Trophoblast cell (in vitro differentiated cells and primary cell): ENCODE measurements at regions not wholly inside any gene's neighbourhood (a gene's known extent, or its start where the extent isn't known, plus 50 kb on each side); places are given as distances from the start of the nearest gene placed in this dataset.

Experiments used
- DNase-seq, 2 donors: peaks; one replicate each; pipeline ENCODE4 v3.0.0-alpha.2; 2016
- H2AFZ ChIP-seq: 2 replicates; pipeline ENCODE4 v1.6.1; 2013; ENCODE audit warnings: low read length, moderate library complexity, mild to moderate bottlenecking; ENCODE audit not compliant: insufficient read depth, poor library complexity
- H2AK5ac ChIP-seq: 2 replicates; pipeline ENCODE4 v1.6.1; 2013; ENCODE audit warnings: mild to moderate bottlenecking, low read length
- H2BK120ac ChIP-seq: 2 replicates; pipeline ENCODE4 v1.6.1; 2013; ENCODE audit warnings: low read length, mild to moderate bottlenecking, moderate library complexity; ENCODE audit not compliant: insufficient read depth, poor library complexity
- H2BK12ac ChIP-seq: 2 replicates; pipeline ENCODE4 v1.6.1; 2013; ENCODE audit warnings: mild to moderate bottlenecking, low read length, moderate library complexity
- H2BK5ac ChIP-seq: 2 replicates; pipeline ENCODE4 v1.6.1; 2013; ENCODE audit warnings: low read length, low read depth, moderate library complexity, mild to moderate bottlenecking; ENCODE audit not compliant: poor library complexity
- H3K14ac ChIP-seq: 2 replicates; pipeline ENCODE4 v1.6.1; 2013; ENCODE audit warnings: mild to moderate bottlenecking, low read length
- H3K18ac ChIP-seq: 2 replicates; pipeline ENCODE4 v1.6.1; 2013; ENCODE audit warnings: mild to moderate bottlenecking, low read length
- H3K23ac ChIP-seq: 2 replicates; pipeline ENCODE4 v1.6.1; 2013; ENCODE audit warnings: low read length
- H3K27ac ChIP-seq: 2 replicates; pipeline ENCODE4 v1.5.1; 2013; ENCODE audit warnings: low read depth, mild to moderate bottlenecking, inconsistent platforms, low read length, moderate library complexity
- H3K27me3 ChIP-seq: 2 replicates; pipeline ENCODE4 v1.6.1; 2013; ENCODE audit warnings: inconsistent platforms, mild to moderate bottlenecking, low read length, moderate library complexity; ENCODE audit not compliant: insufficient read depth
- H3K36me3 ChIP-seq, 2 experiments: 1 replicate in 1 of 2; 2 replicates in 1 of 2; pipeline ENCODE4 v1.6.1; 2013; ENCODE audit warnings: low read length in 2 of 2, mild to moderate bottlenecking in 2 of 2, moderate library complexity in 1 of 2; ENCODE audit not compliant: insufficient read depth in 2 of 2, control insufficient read depth in 1 of 2
- H3K4ac ChIP-seq: 2 replicates; pipeline ENCODE4 v1.6.1; 2013; ENCODE audit warnings: low read depth, mild to moderate bottlenecking, low read length, moderate library complexity
- H3K4me1 ChIP-seq, 2 experiments: 1 replicate in 1 of 2; 2 replicates in 1 of 2; pipeline ENCODE4 v1.6.1; 2013; ENCODE audit warnings: low read length in 2 of 2, mild to moderate bottlenecking in 2 of 2, moderate library complexity in 1 of 2; ENCODE audit not compliant: insufficient read depth in 2 of 2, control insufficient read depth in 1 of 2
- H3K4me2 ChIP-seq: 2 replicates; pipeline ENCODE4 v1.6.1; 2013; ENCODE audit warnings: inconsistent platforms, mild to moderate bottlenecking, low read length, moderate library complexity
- H3K4me3 ChIP-seq: 2 replicates; pipeline ENCODE4 v1.5.1; 2013; ENCODE audit warnings: mild to moderate bottlenecking, low read depth, low read length, inconsistent platforms
- H3K79me1 ChIP-seq: one replicate; pipeline ENCODE4 v1.6.1; 2013; ENCODE audit warnings: low read length
- H3K79me2 ChIP-seq: 2 replicates; pipeline ENCODE4 v1.6.1; 2013; ENCODE audit warnings: low read length, mild to moderate bottlenecking; ENCODE audit not compliant: control insufficient read depth, insufficient read depth, poor library complexity
- H3K9ac ChIP-seq: 2 replicates; pipeline ENCODE4 v1.6.1; 2013; ENCODE audit warnings: mild to moderate bottlenecking, low read length
- H3K9me3 ChIP-seq: 2 replicates; pipeline ENCODE4 v1.6.1; 2013; ENCODE audit warnings: low read depth, mild to moderate bottlenecking, control low read depth, inconsistent platforms, low read length; ENCODE audit not compliant: insufficient read depth
- H4K12ac ChIP-seq: 2 replicates; pipeline ENCODE4 v1.6.1; 2013; ENCODE audit warnings: low read depth, mild to moderate bottlenecking, low read length, moderate library complexity
- H4K8ac ChIP-seq: 2 replicates; pipeline ENCODE4 v1.6.1; 2013; ENCODE audit warnings: low read depth, mild to moderate bottlenecking, low read length, moderate library complexity
- H4K91ac ChIP-seq: one replicate; pipeline ENCODE4 v1.6.1; 2013; ENCODE audit warnings: low read depth, mild to moderate bottlenecking, low read length, moderate library complexity
- WGBS: extraction: QIAGEN DNeasy Blood & Tissue Kit; methylation state at CpG from one replicate; pipeline ENCODE4 v1.1.7; 2013; ENCODE audit warnings: missing lambda C conversion rate; ENCODE audit not compliant: insufficient read length, insufficient coverage; ENCODE audit errors: extremely low coverage; 5-methylcytosine and 5-hydroxymethylcytosine counted together

DNA sequence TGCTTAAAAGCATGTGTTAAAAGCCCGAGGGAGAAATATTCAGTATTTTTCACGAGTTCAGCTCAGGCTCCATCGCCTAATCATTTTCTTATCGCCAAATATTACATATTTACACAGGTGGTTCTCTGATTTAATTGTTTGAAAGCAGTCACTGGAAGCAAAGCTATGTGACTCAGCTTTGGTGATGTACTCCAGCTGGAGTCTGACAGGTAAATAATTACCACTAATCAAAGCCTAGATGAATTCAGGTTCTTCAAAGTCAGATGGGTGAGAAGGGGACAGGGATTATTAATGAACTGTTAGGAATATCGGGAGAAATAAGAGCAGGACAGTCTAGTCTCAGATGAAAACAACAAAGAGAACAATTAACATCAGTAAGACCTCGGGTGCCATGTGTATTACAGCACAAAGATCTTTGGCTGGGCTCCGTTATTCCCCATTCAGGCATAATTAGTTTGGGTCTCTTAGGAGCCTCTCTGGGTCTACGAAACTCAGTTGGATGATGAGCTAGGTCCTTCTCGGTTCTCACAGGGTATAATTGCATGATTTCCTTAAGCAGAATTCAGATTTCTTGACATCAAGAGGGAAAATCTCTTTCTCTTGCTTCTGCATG is 331.7 kb upstream of the ADAMTS9 start:
- Histone ChIP-seq H4K91ac (peak overlapping the region; percentile 79), H3K27me3 (no peaks in the 10 kb centered on the region), H4K12ac (no peak overlapping the region), H3K23ac (no peak overlapping the region), H4K8ac (no peak overlapping the region), H2AK5ac (peak overlapping the region; percentile 59), H3K4me1 (peaks cover 4 to 14% of the 10 kb centered on the region in 2 experiments), H3K18ac (no peak overlapping the region), H3K4me2 (no peak overlapping the region), H2AFZ (no peak overlapping the region), H3K4me3 (no peak overlapping the region), H3K9me3 (no peaks in the 10 kb centered on the region), H3K14ac (peak overlapping the region; percentile 73), H2BK12ac (peak overlapping the region; percentile 50), H3K27ac (peak overlapping the region; percentile 85), H3K9ac (no peak overlapping the region), H3K36me3 (no peaks in the 10 kb centered on the region), H3K79me1 (peaks cover 16% of the 10 kb centered on the region), H2BK5ac (peak overlapping the region; percentile 89), H3K79me2 (no peaks in the 10 kb centered on the region), H3K4ac (no peak overlapping the region), H2BK120ac (peak overlapping the region; percentile 77)
- no CpG with 5 or more reads among the region's 9 CpGs for WGBS
- no peak for DNase-seq

DNA sequence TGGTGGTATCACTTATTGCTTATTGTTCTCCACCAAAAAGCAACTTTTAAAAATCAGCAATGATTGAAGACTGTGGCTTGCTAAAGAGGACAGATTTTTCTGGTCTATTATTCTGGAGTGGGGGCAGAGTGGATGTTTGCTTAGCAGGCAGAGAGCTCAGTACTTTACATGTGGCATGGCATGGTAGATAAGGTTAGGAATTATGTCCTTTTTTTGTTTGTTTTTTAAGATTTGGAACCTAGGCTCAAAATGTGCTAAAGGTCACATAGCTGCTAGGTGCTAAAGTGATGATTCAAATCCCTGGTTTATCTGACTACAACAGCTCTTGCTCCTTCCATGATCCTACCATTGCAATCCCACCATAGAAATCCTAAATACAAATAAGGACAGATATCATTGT is 331.0 kb upstream of the ADAMTS9 start:
- Histone ChIP-seq H4K8ac (no peak overlapping the region), H3K18ac (no peak overlapping the region), H2BK5ac (no peak overlapping the region), H3K27ac (no peak overlapping the region), H3K4me2 (no peak overlapping the region), H3K9me3 (no peaks in the 10 kb centered on the region), H3K4me3 (no peak overlapping the region), H4K12ac (no peak overlapping the region), H3K4ac (no peak overlapping the region), H3K79me1 (peaks cover 14% of the 10 kb centered on the region), H4K91ac (no peak overlapping the region), H3K14ac (no peak overlapping the region), H2AK5ac (no peak overlapping the region), H2AFZ (no peak overlapping the region), H3K27me3 (no peaks in the 10 kb centered on the region), H2BK120ac (no peak overlapping the region), H3K36me3 (no peaks in the 10 kb centered on the region), H2BK12ac (no peak overlapping the region), H3K79me2 (no peaks in the 10 kb centered on the region), H3K23ac (no peak overlapping the region), H3K4me1 (peaks cover 2 to 12% of the 10 kb centered on the region in 2 experiments), H3K9ac (no peak overlapping the region)
- DNase-seq: no peak

- no peak for DNase-seq
- Histone ChIP-seq H3K23ac (no peak overlapping the region), H2AFZ (no peak overlapping the region), H3K4me1 (peaks cover 0 to 8% of the 10 kb centered on the region in 2 experiments), H3K4ac (no peak overlapping the region), H2BK120ac (no peak overlapping the region), H3K4me2 (no peak overlapping the region), H3K36me3 (no peaks in the 10 kb centered on the region), H3K27me3 (no peaks in the 10 kb centered on the region), H2BK12ac (no peak overlapping the region), H4K12ac (no peak overlapping the region), H3K4me3 (no peak overlapping the region), H4K8ac (no peak overlapping the region), H3K79me2 (no peaks in the 10 kb centered on the region), H3K18ac (no peak overlapping the region), H2AK5ac (no peak overlapping the region), H3K14ac (no peak overlapping the region), H3K9me3 (no peaks in the 10 kb centered on the region), H4K91ac (no peak overlapping the region), H3K79me1 (peaks cover 6% of the 10 kb centered on the region), H3K9ac (no peak overlapping the region), H3K27ac (no peak overlapping the region), H2BK5ac (no peak overlapping the region)
- no CpG with 5 or more reads among the region's 1 CpG for WGBS
Measured at GRCh38 chr3:65017359-65017758, 329.6 kb upstream of the ADAMTS9 start.

GRCh38 chr3:65015711-65016110 is 327.9 kb upstream of the ADAMTS9 start:
- no peak overlapping the region for H3K18ac ChIP-seq
- no peaks in the 10 kb centered on the region for H3K36me3 ChIP-seq
- H2AFZ ChIP-seq: no peak overlapping the region
- no peak overlapping the region for H3K4ac ChIP-seq
- no peak overlapping the region for H2BK5ac ChIP-seq
- no CpG with 5 or more reads among the region's 2 CpGs for WGBS
- no peak overlapping the region for H3K9ac ChIP-seq
- H3K9me3 ChIP-seq: no peaks in the 10 kb centered on the region
- H4K91ac ChIP-seq: no peak overlapping the region
- no peak overlapping the region for H2BK12ac ChIP-seq
- H3K27ac ChIP-seq: no peak overlapping the region
- H3K27me3 ChIP-seq: no peaks in the 10 kb centered on the region
- H3K4me1 ChIP-seq: peaks cover 0 to 8% of the 10 kb centered on the region in 2 experiments
- no peak overlapping the region for H3K4me2 ChIP-seq
- H3K14ac ChIP-seq: no peak overlapping the region
- H4K12ac ChIP-seq: no peak overlapping the region
- no peak for DNase-seq
- H3K79me1 ChIP-seq: peaks cover 6% of the 10 kb centered on the region
- no peak overlapping the region for H2AK5ac ChIP-seq
- no peak overlapping the region for H3K4me3 ChIP-seq
- no peaks in the 10 kb centered on the region for H3K79me2 ChIP-seq
- H4K8ac ChIP-seq: no peak overlapping the region
- no peak overlapping the region for H3K23ac ChIP-seq
- no peak overlapping the region for H2BK120ac ChIP-seq
